Activated CD8-positive, alpha-beta T cell treated with anti-CD3 and anti-CD28 coated beads for 36 hours (primary cell): ENCODE measurements at regions not wholly inside any gene's neighbourhood (a gene's known extent, or its start where the extent isn't known, plus 50 kb on each side); places are given as distances from the start of the nearest gene placed in this dataset.

Source experiments
- ATAC-seq: fragments of 200-7000 bp; cut with Tn5 transposase; one replicate; pipeline ENCODE4 v1.10.0; 2021; ENCODE audit warnings: mild to moderate bottlenecking, moderate library complexity
- CTCF ChIA-PET: fragments of 350-600 bp; sonication (Branson Sonifier 250); formaldehyde crosslinking; loops from one replicate; lab custom pipeline; 2021; ENCODE audit warnings: antibody characterized with exemption; lab: Charles Lee
- POLR2A ChIA-PET: fragments of 350-600 bp; sonication (Branson Sonifier 250); formaldehyde crosslinking; loops from one replicate; lab custom pipeline; 2021; ENCODE audit warnings: antibody characterized with exemption; lab: Charles Lee
- DNase-seq: peaks from one replicate; pipeline ENCODE4 v3.0.0-alpha.2; 2020
- H3K27ac Mint-ChIP-seq: one replicate; pipeline ENCODE4 v1.8.0; 2021; ENCODE audit warnings: mild to moderate bottlenecking, mixed read lengths
- H3K27me3 Mint-ChIP-seq: one replicate; pipeline ENCODE4 v1.8.0; 2021; ENCODE audit warnings: mixed read lengths
- H3K36me3 Mint-ChIP-seq: one replicate; pipeline ENCODE4 v1.8.0; 2021; ENCODE audit warnings: low read depth, mixed read lengths
- H3K4me1 Mint-ChIP-seq: one replicate; pipeline ENCODE4 v1.8.0; 2021; ENCODE audit warnings: low read depth, mixed read lengths
- H3K4me3 Mint-ChIP-seq: one replicate; pipeline ENCODE4 v1.8.0; 2021; ENCODE audit warnings: mild to moderate bottlenecking, moderate library complexity, mixed read lengths
- H3K9me3 Mint-ChIP-seq: one replicate; pipeline ENCODE4 v1.8.0; 2021; ENCODE audit warnings: mixed read lengths
- intact Hi-C: fragments of 100-400 bp; cut with micrococcal nuclease; formaldehyde crosslinking; loops from one replicate; pipeline ENCODE4 v1.10.0; 2022
- TF ChIP-seq, protein P1 (sequence below): fragments of 200-600 bp; IDR thresholded peaks from one replicate; pipeline ENCODE4 v1.8.0; 2022; ENCODE audit warnings: antibody characterized with exemption, mild to moderate bottlenecking

DNA sequence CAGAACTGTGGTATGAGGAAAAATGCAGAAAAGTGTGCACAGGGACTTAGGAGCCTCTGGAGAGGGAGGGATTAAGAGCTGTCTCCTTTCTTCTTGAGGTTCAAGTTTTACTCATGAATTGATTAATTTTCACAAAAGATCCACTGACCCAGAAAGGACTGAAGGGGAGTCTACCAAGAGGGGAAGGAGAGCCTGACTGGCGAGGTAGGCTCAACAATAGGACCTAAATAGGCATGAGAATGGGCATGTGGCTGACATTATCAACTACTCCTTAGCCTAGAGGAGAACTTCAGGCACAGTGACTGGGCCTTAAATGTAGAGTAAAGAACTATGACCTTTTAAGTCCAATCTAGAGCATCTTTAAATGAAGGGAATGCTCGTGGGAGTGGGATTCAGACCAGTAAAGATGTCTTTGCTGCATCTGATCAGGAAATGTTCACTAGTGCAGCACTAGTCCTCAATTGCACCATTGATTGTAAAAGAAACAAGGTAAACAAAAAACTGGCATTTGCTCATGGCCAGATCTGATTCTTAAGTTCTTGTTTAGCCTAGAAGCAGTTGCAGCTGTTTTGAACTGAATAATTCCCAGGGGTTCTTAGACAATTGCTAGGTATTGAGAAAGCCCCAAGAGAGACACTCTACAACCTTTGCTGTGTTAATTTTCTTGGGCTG, 135.6 kb downstream of the RAB38 start:
- Mint-ChIP-seq H3K27me3 (peaks cover 8% of the 10 kb centered on the region), H3K4me3 (no peak overlapping the region), H3K4me1 (no peaks in the 10 kb centered on the region), H3K9me3 (no peaks in the 10 kb centered on the region), H3K36me3 (no peaks in the 10 kb centered on the region), H3K27ac (no peak overlapping the region)
- DNase-seq (no peak), ATAC-seq (no peak)
- intact Hi-C loops: no loop called here
- TF ChIP-seq, protein P1, sequence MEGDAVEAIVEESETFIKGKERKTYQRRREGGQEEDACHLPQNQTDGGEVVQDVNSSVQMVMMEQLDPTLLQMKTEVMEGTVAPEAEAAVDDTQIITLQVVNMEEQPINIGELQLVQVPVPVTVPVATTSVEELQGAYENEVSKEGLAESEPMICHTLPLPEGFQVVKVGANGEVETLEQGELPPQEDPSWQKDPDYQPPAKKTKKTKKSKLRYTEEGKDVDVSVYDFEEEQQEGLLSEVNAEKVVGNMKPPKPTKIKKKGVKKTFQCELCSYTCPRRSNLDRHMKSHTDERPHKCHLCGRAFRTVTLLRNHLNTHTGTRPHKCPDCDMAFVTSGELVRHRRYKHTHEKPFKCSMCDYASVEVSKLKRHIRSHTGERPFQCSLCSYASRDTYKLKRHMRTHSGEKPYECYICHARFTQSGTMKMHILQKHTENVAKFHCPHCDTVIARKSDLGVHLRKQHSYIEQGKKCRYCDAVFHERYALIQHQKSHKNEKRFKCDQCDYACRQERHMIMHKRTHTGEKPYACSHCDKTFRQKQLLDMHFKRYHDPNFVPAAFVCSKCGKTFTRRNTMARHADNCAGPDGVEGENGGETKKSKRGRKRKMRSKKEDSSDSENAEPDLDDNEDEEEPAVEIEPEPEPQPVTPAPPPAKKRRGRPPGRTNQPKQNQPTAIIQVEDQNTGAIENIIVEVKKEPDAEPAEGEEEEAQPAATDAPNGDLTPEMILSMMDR: no peak
- ChIA-PET CTCF (interaction anchor here (1.0 kb wide), 1 partner anchor 23 kb away, joined by 3 read pairs; no protein-coding TSS in a partner anchor), POLR2A (no interaction called here)

DNA sequence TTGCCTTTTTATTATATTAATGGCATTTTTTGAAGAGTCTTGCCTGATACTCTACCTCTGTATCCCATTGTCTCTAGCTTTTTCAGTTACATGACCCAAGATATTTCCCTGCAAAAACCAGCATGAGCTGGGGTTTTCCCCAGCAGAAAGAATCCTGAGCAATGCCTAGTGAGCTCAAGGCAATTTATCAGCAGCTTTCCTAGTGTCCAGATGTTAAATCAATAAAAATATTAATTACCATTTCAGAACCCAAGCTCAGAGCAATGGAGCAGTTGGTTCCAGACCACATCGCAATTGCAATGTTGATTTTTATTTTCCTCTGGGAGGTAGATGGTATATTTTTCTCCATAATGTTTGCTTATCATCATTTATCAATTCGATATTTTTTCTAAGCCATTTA, 137.2 kb downstream of the RAB38 start:
- no peaks in the 10 kb centered on the region for H3K36me3 Mint-ChIP-seq
- DNase-seq: no peak
- H3K9me3 Mint-ChIP-seq: peaks cover 3% of the 10 kb centered on the region
- no peak overlapping the region for H3K27ac Mint-ChIP-seq
- TF ChIP-seq, protein P1: no peak
- H3K4me3 Mint-ChIP-seq: no peak overlapping the region
- intact Hi-C loops: no loop called here
- ChIA-PET CTCF (interaction anchor here (0.7 kb wide), 1 partner anchor 12 kb away, joined by 3 read pairs; no protein-coding TSS in a partner anchor), POLR2A (no interaction called here)
- H3K4me1 Mint-ChIP-seq: no peaks in the 10 kb centered on the region
- H3K27me3 Mint-ChIP-seq: peaks cover 7% of the 10 kb centered on the region
- ATAC-seq: no peak

DNA sequence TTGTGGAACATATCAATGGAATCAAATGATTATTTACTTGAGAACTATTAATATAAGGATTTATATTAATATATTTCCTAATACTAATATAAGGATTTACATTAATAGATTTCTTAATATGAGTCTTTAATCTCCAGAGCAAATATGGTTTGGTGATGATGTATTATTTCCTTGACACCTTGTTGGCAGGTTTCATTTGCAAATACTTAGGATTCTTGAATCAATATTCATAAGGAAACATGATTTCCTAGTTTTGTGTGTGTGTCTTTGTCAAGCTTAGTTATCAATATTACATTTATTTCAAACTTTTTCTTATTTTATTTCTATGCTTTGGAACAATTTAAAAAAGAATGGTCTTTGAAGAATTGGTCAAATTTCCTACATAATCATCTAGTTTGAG, 138.5 kb downstream of the RAB38 start:
- POLR2A ChIA-PET: no interaction called here
- Mint-ChIP-seq H3K27ac (no peak overlapping the region), H3K9me3 (peaks cover 3% of the 10 kb centered on the region), H3K27me3 (peaks cover 3% of the 10 kb centered on the region), H3K36me3 (no peaks in the 10 kb centered on the region), H3K4me3 (no peak overlapping the region), H3K4me1 (no peaks in the 10 kb centered on the region)
- TF ChIP-seq, protein P1: no peak
- DNase-seq (no peak), ATAC-seq (no peak)
- CTCF ChIA-PET: no interaction called here
- intact Hi-C loops: no loop called here

DNA sequence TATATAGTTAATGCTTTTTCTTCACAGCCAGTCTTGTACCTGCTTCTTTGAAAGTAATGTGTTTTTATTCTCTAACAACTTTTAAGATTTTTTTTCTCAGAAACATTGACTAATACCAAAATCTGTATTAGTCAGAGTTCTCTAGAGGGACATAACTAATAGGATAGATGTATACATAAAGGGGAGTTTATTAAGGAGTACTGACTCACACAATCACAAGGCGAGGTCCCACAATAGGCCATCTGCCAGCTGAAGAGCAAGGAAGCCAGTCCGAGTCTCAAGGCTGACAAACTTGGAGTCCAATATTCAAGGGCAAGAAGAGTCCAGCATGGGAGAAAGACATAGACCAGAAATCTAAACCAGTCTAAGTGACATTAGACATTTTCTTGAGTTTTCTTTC, 140.0 kb downstream of the RAB38 start:
- no peaks in the 10 kb centered on the region for H3K4me1 Mint-ChIP-seq
- ChIA-PET CTCF (interaction anchor here (1.2 kb wide), 1 partner anchor 517 kb away, joined by 5 read pairs; no protein-coding TSS in a partner anchor), POLR2A (no interaction called here)

DNA sequence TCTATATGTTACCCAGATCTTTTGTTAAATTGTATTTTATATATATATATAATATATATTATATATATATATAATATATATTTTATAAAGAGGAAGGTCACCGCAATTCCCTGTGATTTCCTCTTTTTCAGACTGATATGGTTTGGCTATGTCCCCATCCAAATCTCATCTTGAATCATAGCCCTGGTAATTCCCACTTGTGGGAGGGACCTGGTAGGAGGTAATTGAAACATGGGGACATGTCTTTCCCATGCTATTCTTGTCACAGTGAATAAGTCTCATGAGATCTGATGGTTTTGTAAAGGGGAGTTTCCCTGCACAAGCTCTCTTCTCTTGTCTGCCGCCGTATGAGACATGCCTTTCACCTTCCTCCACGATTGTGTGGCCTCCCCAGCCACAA, 157.6 kb downstream of the RAB38 start:
- intact Hi-C loops: no loop called here
- Mint-ChIP-seq H3K27ac (no peak overlapping the region), H3K36me3 (no peaks in the 10 kb centered on the region), H3K27me3 (no peaks in the 10 kb centered on the region), H3K4me3 (no peak overlapping the region), H3K9me3 (no peaks in the 10 kb centered on the region), H3K4me1 (no peaks in the 10 kb centered on the region)
- DNase-seq (no peak), ATAC-seq (no peak)
- TF ChIP-seq, protein P1: no peak
- POLR2A ChIA-PET: no interaction called here
- CTCF ChIA-PET: interaction anchor here (1.4 to 4.4 kb wide), 6 partner anchors 46 to 532 kb away, joined by 3 to 84 read pairs (median 9); no protein-coding TSS in a partner anchor

More for the DNA sequence above, 140.0 kb downstream of the RAB38 start:
- DNase-seq (no peak), ATAC-seq (no peak)
- Mint-ChIP-seq H3K27ac (no peak overlapping the region), H3K27me3 (peaks cover 3% of the 10 kb centered on the region), H3K4me3 (no peak overlapping the region), H3K9me3 (peaks cover 3% of the 10 kb centered on the region), H3K36me3 (no peaks in the 10 kb centered on the region)
- TF ChIP-seq, protein P1: no peak
- intact Hi-C loops: no loop called here
